GM12878 (cell line): ENCODE measurements at regions not wholly inside any gene's neighbourhood (a gene's known extent, or its start where the extent isn't known, plus 50 kb on each side); places are given as distances from the start of the nearest gene placed in this dataset.

ENCODE experiments used
- ATAC-seq: fragments of 200-7000 bp; cut with Tn5 transposase; 3 replicates; pipeline ENCODE4 v1.9.1; 2020; ENCODE audit warnings: mild to moderate bottlenecking, moderate library complexity
- BruUV-seq: library from RNA; stranded (reverse); fragments of 400-500 nt; replicated peaks from 2 replicates; lab custom pipeline; 2021; lab: Mats Ljungman, UMichigan
- CTCF ChIA-PET: fragments of 300-600 bp; sonication (Branson Sonifier 250); formaldehyde crosslinking; extraction: SDS; loops from one replicate; lab custom pipeline; 2021; ENCODE audit warnings: inconsistent platforms; lab: Yijun Ruan, JAX
- POLR2A ChIA-PET: fragments of 350-600 bp; formaldehyde crosslinking; extraction: SDS; loops from one replicate; lab custom pipeline; 2021; ENCODE audit warnings: inconsistent platforms; lab: Charles Lee
- RAD21 ChIA-PET: fragments of 300-600 bp; sonication (Branson Sonifier 250); formaldehyde crosslinking; loops from one replicate; lab custom pipeline; 2023; ENCODE audit warnings: antibody characterized with exemption; ENCODE audit not compliant: unreplicated experiment; lab: Charles Lee
- SMC1A ChIA-PET: fragments of 300-600 bp; sonication (Branson Sonifier 250); formaldehyde crosslinking; loops from one replicate; lab custom pipeline; 2023; ENCODE audit not compliant: unreplicated experiment, uncharacterized antibody; lab: Charles Lee
- DNase-seq: peaks from one replicate; pipeline ENCODE4 v3.0.0-alpha.2; 2011; ENCODE audit warnings: low read depth, low spot score
- FAIRE-seq: peaks from 3 replicates; lab custom pipeline; 2011; peaks lifted over from hg19 to GRCh38; lab: Jason Lieb, UNC
- H2AFZ ChIP-seq: 2 replicates; pipeline ENCODE4 v1.6.0; 2011; ENCODE audit warnings: low read depth, low read length, control low read depth; ENCODE audit not compliant: control insufficient read depth
- H3K27ac ChIP-seq: 2 replicates; pipeline ENCODE4 v1.5.1; 2011; ENCODE audit warnings: control low read depth; ENCODE audit not compliant: control insufficient read depth, insufficient read depth
- H3K27me3 ChIP-seq, 2 experiments: replicated peaks in 1 of 2; 2 replicates each; pipeline versions ENCODE4 v1.6.0 to v1.6.1; 2011; ENCODE audit warnings: low read length in 1 of 2; ENCODE audit not compliant: control insufficient read depth in 2 of 2, insufficient read depth in 2 of 2
- H3K36me3 ChIP-seq, 2 experiments: 2 replicates each; pipeline ENCODE4 v1.5.1; 2011; ENCODE audit warnings: low read length in 1 of 2; ENCODE audit not compliant: control insufficient read depth in 2 of 2, insufficient read depth in 2 of 2
- H3K4me1 ChIP-seq: 2 replicates; pipeline ENCODE4 v1.6.1; 2011; ENCODE audit warnings: mild to moderate bottlenecking, low read length, moderate library complexity, mixed read lengths; ENCODE audit not compliant: control insufficient read depth, insufficient read depth
- H3K4me2 ChIP-seq: 2 replicates; pipeline ENCODE4 v1.6.0; 2011; ENCODE audit warnings: control low read depth; ENCODE audit not compliant: control insufficient read depth, insufficient read depth
- H3K4me3 ChIP-seq: fragments of 200-600 bp; sonication (generic); 2 replicates; pipeline ENCODE4 v1.5.1; 2016
- H3K79me2 ChIP-seq: 2 replicates; pipeline ENCODE4 v1.6.0; 2011; ENCODE audit warnings: low read length; ENCODE audit not compliant: control insufficient read depth, insufficient read depth
- H3K9ac ChIP-seq: 2 replicates; pipeline ENCODE4 v1.8.0; 2011; ENCODE audit warnings: low read length, control low read depth, mixed read lengths; ENCODE audit not compliant: control insufficient read depth, insufficient read depth
- H3K9me3 ChIP-seq: replicated peaks from 3 replicates; pipeline ENCODE4 v1.5.1; 2011; ENCODE audit warnings: mild to moderate bottlenecking, low read length; ENCODE audit not compliant: control insufficient read depth, insufficient read depth
- H4K20me1 ChIP-seq: 2 replicates; pipeline ENCODE4 v1.6.0; 2011; ENCODE audit not compliant: control insufficient read depth, insufficient read depth
- ASH2L ChIP-seq: fragments of 300-600, 200-600 bp; sonication (generic); IDR thresholded peaks from 2 replicates; pipeline ENCODE4 v1.6.1; 2017; ENCODE audit warnings: low read depth, mild to moderate bottlenecking, borderline replicate concordance
- CBX3 ChIP-seq: fragments of 200-600 bp; sonication (generic); IDR thresholded peaks from 2 replicates; pipeline ENCODE4 v1.6.1; 2016; ENCODE audit warnings: low read depth, borderline replicate concordance
- IRF4 ChIP-seq: IDR thresholded peaks from 2 replicates; pipeline ENCODE4 v1.6.1; 2011; ENCODE audit warnings: low read depth, low read length
- KAT2A ChIP-seq: conservative IDR thresholded peaks from 2 replicates; pipeline ENCODE4 v1.6.1; 2011; ENCODE audit warnings: low read depth, low read length; ENCODE audit not compliant: control insufficient read depth
- PAX5 ChIP-seq: IDR thresholded peaks from 2 replicates; pipeline ENCODE4 v1.6.1; 2011; ENCODE audit warnings: low read depth, low read length, borderline replicate concordance
- WGBS: methylation state at CpG from one replicate; pipeline ENCODE4 v1.1.6; 2016; ENCODE audit warnings: low lambda C conversion rate; ENCODE audit not compliant: insufficient replicate concordance, insufficient coverage; ENCODE audit errors: missing lambda C conversion rate; 5-methylcytosine and 5-hydroxymethylcytosine counted together
- in situ Hi-C: fragments of 300-500 bp; cut with MboI; formaldehyde crosslinking; loops from 9 replicates; pipeline ENCODE4 v1.14.3; 2018; ENCODE audit warnings: mixed read lengths
- intact Hi-C: fragments of 100-400 bp; cut with micrococcal nuclease; formaldehyde crosslinking; loops from one replicate; pipeline ENCODE4 v1.14.2; 2022; ENCODE audit not compliant: unreplicated experiment
- TF ChIP-seq, protein P1 (sequence below): fragments of 450-650 bp; IDR thresholded peaks from 2 replicates; pipeline ENCODE4 v1.6.1; 2017; ENCODE audit warnings: borderline replicate concordance
- TF ChIP-seq, protein P2 (sequence below): IDR thresholded peaks from 2 replicates; pipeline ENCODE4 v1.6.1; 2012; ENCODE audit warnings: improper control_type of control experiment, low read depth, low read length; ENCODE audit not compliant: insufficient replicate concordance
- TF ChIP-seq, protein P3 (sequence below): fragments of 450-650 bp; IDR thresholded peaks from 2 replicates; pipeline ENCODE4 v1.6.1; 2016; ENCODE audit warnings: mild to moderate bottlenecking
- TF ChIP-seq, protein P4 (sequence below): fragments of 450-650 bp; formaldehyde crosslinking; IDR thresholded peaks from 2 replicates; pipeline ENCODE4 v1.5.0; 2022; ENCODE audit warnings: mild to moderate bottlenecking, missing genetic modification characterization

DNA sequence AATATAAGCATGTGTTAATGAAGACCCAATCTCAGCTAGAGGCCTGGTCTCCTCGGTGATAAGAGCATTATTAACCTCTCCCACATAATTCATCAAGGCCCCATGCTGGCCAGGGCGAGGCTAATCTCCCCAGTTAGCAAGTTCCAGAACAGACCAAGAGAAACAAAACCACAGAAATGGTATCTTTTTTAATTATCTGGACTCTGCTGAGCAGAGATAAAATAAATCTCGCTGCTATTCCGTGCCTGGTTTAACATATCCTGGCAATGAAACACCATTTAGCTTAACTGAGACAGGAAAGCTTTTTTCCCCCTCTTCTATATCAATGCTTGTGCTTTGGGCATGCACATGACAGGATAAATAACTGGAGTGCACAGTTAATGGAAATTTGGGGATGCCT lies 72.5 kb upstream of the ARHGEF3 start:
- Histone ChIP-seq H3K4me1 (no peaks in the 10 kb centered on the region; the same call in 1 of the 2 replicates), H3K4me3 (no peak overlapping the region), H2AFZ (no peak overlapping the region), H3K9me3 (no peaks in the 10 kb centered on the region), H4K20me1 (no peaks in the 10 kb centered on the region), H3K27ac (no peak overlapping the region), H3K79me2 (no peaks in the 10 kb centered on the region), H3K9ac (no peak overlapping the region), H3K36me3 (no peaks in the 10 kb centered on the region), H3K4me2 (no peak overlapping the region), H3K27me3 (no peaks in the 10 kb centered on the region)
- POLR2A ChIA-PET, result no interaction called here
- intact Hi-C loops (no loop called here), in situ Hi-C loops (no loop called here)
- no TSS peak for BruUV-seq
- WGBS, result 55% methylated on average over 4 of the region's 4 CpGs
- no peak for ATAC-seq
- FAIRE-seq, result no peak
- RAD21 ChIA-PET, result no interaction called here
- CTCF ChIA-PET, result interaction anchor here (0.9 to 1.2 kb wide), 3 partner anchors 10 to 172 kb away, joined by 3 to 4 read pairs (median 3); no protein-coding TSS in a partner anchor
- DNase-seq, result no peak
- SMC1A ChIA-PET, result interaction anchor here (1.2 kb wide), 1 partner anchor 12 kb away, joined by 3 read pairs; no protein-coding TSS in a partner anchor
- TF ChIP-seq IRF4, result no peak
- TF ChIP-seq, protein P1, sequence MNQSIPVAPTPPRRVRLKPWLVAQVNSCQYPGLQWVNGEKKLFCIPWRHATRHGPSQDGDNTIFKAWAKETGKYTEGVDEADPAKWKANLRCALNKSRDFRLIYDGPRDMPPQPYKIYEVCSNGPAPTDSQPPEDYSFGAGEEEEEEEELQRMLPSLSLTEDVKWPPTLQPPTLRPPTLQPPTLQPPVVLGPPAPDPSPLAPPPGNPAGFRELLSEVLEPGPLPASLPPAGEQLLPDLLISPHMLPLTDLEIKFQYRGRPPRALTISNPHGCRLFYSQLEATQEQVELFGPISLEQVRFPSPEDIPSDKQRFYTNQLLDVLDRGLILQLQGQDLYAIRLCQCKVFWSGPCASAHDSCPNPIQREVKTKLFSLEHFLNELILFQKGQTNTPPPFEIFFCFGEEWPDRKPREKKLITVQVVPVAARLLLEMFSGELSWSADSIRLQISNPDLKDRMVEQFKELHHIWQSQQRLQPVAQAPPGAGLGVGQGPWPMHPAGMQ, result no peak
- TF ChIP-seq, protein P2, sequence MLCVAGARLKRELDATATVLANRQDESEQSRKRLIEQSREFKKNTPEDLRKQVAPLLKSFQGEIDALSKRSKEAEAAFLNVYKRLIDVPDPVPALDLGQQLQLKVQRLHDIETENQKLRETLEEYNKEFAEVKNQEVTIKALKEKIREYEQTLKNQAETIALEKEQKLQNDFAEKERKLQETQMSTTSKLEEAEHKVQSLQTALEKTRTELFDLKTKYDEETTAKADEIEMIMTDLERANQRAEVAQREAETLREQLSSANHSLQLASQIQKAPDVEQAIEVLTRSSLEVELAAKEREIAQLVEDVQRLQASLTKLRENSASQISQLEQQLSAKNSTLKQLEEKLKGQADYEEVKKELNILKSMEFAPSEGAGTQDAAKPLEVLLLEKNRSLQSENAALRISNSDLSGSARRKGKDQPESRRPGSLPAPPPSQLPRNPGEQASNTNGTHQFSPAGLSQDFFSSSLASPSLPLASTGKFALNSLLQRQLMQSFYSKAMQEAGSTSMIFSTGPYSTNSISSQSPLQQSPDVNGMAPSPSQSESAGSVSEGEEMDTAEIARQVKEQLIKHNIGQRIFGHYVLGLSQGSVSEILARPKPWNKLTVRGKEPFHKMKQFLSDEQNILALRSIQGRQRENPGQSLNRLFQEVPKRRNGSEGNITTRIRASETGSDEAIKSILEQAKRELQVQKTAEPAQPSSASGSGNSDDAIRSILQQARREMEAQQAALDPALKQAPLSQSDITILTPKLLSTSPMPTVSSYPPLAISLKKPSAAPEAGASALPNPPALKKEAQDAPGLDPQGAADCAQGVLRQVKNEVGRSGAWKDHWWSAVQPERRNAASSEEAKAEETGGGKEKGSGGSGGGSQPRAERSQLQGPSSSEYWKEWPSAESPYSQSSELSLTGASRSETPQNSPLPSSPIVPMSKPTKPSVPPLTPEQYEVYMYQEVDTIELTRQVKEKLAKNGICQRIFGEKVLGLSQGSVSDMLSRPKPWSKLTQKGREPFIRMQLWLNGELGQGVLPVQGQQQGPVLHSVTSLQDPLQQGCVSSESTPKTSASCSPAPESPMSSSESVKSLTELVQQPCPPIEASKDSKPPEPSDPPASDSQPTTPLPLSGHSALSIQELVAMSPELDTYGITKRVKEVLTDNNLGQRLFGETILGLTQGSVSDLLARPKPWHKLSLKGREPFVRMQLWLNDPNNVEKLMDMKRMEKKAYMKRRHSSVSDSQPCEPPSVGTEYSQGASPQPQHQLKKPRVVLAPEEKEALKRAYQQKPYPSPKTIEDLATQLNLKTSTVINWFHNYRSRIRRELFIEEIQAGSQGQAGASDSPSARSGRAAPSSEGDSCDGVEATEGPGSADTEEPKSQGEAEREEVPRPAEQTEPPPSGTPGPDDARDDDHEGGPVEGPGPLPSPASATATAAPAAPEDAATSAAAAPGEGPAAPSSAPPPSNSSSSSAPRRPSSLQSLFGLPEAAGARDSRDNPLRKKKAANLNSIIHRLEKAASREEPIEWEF, result no peak
- TF ChIP-seq, protein P3, sequence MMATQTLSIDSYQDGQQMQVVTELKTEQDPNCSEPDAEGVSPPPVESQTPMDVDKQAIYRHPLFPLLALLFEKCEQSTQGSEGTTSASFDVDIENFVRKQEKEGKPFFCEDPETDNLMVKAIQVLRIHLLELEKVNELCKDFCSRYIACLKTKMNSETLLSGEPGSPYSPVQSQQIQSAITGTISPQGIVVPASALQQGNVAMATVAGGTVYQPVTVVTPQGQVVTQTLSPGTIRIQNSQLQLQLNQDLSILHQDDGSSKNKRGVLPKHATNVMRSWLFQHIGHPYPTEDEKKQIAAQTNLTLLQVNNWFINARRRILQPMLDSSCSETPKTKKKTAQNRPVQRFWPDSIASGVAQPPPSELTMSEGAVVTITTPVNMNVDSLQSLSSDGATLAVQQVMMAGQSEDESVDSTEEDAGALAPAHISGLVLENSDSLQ, result no peak
- TF ChIP-seq KAT2A, result no peak
- no peak for TF ChIP-seq CBX3
- TF ChIP-seq ASH2L, result no peak
- TF ChIP-seq PAX5, result no peak
- TF ChIP-seq, protein P4, sequence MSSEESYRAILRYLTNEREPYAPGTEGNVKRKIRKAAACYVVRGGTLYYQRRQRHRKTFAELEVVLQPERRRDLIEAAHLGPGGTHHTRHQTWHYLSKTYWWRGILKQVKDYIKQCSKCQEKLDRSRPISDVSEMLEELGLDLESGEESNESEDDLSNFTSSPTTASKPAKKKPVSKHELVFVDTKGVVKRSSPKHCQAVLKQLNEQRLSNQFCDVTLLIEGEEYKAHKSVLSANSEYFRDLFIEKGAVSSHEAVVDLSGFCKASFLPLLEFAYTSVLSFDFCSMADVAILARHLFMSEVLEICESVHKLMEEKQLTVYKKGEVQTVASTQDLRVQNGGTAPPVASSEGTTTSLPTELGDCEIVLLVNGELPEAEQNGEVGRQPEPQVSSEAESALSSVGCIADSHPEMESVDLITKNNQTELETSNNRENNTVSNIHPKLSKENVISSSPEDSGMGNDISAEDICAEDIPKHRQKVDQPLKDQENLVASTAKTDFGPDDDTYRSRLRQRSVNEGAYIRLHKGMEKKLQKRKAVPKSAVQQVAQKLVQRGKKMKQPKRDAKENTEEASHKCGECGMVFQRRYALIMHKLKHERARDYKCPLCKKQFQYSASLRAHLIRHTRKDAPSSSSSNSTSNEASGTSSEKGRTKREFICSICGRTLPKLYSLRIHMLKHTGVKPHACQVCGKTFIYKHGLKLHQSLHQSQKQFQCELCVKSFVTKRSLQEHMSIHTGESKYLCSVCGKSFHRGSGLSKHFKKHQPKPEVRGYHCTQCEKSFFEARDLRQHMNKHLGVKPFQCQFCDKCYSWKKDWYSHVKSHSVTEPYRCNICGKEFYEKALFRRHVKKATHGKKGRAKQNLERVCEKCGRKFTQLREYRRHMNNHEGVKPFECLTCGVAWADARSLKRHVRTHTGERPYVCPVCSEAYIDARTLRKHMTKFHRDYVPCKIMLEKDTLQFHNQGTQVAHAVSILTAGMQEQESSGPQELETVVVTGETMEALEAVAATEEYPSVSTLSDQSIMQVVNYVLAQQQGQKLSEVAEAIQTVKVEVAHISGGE (CRISPR knock-in tag), result no peak
